Sigmoid colon (tissue), 6 donors: ENCODE measurements at regions not wholly inside any gene's neighbourhood (a gene's known extent, or its start where the extent isn't known, plus 50 kb on each side); places are given as distances from the start of the nearest gene placed in this dataset.

ENCODE experiments used
- DNase-seq: peaks from one replicate; pipeline ENCODE4 v3.0.0-alpha.2; 2019
- H3K27ac ChIP-seq, 4 donors: fragments of 200-600 bp; sonication (generic); one replicate each; pipeline ENCODE4 v1.5.1; 2016 to 2019; ENCODE audit warnings: mild to moderate bottlenecking in 1 of 4
- H3K27me3 ChIP-seq, 3 donors: fragments of 200-600 bp; sonication (generic); one replicate each; pipeline ENCODE4 v1.5.1; 2019; ENCODE audit warnings: mild to moderate bottlenecking in 1 of 3
- H3K36me3 ChIP-seq, 4 donors: fragments of 200-600 bp; sonication (generic); one replicate each; pipeline ENCODE4 v1.5.1; 2016 to 2019
- H3K4me1 ChIP-seq, 4 donors: fragments of 200-600 bp; sonication (generic); one replicate each; pipeline ENCODE4 v1.5.1; 2017 to 2019
- H3K4me3 ChIP-seq, 4 donors: fragments of 200-600 bp; sonication (generic); one replicate each; pipeline ENCODE4 v1.5.1; 2017 to 2019; ENCODE audit warnings: mild to moderate bottlenecking in 2 of 4, moderate library complexity in 1 of 4
- H3K9me3 ChIP-seq, 4 donors: fragments of 200-600 bp in 3 of 4; sonication (generic) in 3 of 4; one replicate each; pipeline versions ENCODE4 v1.5.1 to v1.6.1; 2013 to 2019
- CTCF ChIP-seq, 4 experiments: fragments of 450-650 bp in 3 of 4; fragments of 200-600 bp in 1 of 4; IDR thresholded peaks; one replicate each; pipeline ENCODE4 v1.5.1; 2016 to 2019; ENCODE audit warnings: antibody characterized with exemption in 4 of 4, mild to moderate bottlenecking in 3 of 4, moderate library complexity in 2 of 4
- EP300 ChIP-seq, 4 donors: sonication (generic); formaldehyde crosslinking; IDR thresholded peaks; one replicate each; pipeline ENCODE4 v1.6.1; 2017; ENCODE audit warnings: antibody characterized with exemption in 4 of 4
- POLR2A ChIP-seq, 2 donors: fragments of 450-650 bp; IDR thresholded peaks; one replicate each; pipeline ENCODE4 v1.6.1; 2016; ENCODE audit warnings: antibody characterized with exemption in 2 of 2, mild to moderate bottlenecking in 2 of 2, moderate library complexity in 2 of 2
- POLR2AphosphoS5 ChIP-seq, 4 donors: sonication (generic); formaldehyde crosslinking; IDR thresholded peaks; one replicate each; pipeline ENCODE4 v1.6.1; 2017; ENCODE audit warnings: antibody characterized with exemption in 4 of 4
- WGBS, 2 donors: extraction: QIAGEN DNeasy Blood & Tissue Kit; methylation state at CpG; one replicate each; pipeline ENCODE4 v1.1.7; 2013; 5-methylcytosine and 5-hydroxymethylcytosine counted together
- intact Hi-C: fragments of 100-400 bp; cut with DNase I; formaldehyde crosslinking; loops from one replicate; pipeline ENCODE4 v1.15.1; 2023
- donor health status: healthy with polysubstance abuse.
- donor health status: healthy.

DNA sequence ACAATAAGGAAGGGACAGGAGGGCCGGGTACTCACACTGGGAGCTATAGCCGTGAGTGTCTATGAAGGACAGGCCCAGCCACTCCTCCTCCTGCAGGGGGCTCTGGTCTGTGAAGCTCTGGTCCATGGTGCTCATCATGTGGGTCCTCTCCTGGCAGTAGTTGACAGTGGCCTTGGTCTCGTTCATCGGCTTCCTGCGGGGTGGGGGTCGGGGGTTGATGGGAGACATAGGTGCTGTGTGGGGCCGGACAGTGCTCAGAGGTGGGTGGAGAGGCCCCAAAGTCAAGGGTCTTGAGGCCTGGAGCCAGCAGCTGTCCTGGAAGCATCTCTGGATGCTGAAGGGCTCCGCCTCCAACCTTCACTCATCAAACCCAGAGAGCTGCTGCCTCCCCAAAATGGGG lies 260.4 kb downstream of the PTPRU start:
- no peaks in the 10 kb centered on the region for H3K4me1 ChIP-seq

DNA sequence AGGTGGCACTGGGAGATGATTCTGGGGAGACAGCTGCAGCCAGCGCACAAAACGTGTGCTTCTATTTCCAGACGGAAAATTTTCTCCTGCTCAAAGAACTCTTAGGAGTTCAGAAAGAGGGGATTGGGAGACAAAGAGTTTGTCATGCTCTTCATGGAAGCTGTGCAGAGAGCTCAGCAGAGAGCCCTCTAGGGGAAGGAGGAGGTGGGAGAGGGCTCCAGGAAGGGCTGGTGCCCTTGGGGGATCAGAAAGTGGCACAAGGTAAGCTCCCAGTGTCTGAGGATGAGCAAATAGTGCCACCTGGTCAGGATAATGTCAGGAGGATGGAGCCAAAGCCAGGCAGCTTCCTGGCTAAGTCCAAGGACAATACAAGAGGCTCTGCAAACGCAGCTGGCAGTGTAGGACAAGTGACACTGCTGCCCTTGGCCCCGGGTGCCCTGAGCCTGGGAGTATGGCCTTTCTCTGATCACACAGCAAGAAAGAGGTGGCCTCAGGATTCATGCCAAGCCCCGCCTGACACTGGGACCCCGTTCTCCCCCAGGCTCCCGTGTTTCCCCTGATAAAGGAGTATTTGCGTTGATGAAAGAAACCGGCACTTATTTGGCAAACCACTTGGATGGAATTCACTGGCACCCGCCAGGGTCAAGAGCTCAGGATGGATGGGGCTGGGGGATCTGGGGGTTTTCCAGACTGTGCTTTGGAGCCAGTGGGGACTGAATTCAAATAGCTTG lies 254.0 kb downstream of the PTPRU start:
- intact Hi-C loops, result no loop called here
- DNase-seq, result peak; percentile 33

More for the DNA sequence above, 260.4 kb downstream of the PTPRU start:
- TF ChIP-seq POLR2A (IDR thresholded peaks at IDR 0.05) (no peak), POLR2AphosphoS5 (IDR thresholded peaks at IDR 0.05) (no peak), EP300 (IDR thresholded peaks at IDR 0.05) (no peak), CTCF (IDR thresholded peaks at IDR 0.05) (no peak)
- H3K27me3 ChIP-seq, result peaks cover 0 to 9% (median 8%) of the 10 kb centered on the region in 3 donors
- no peaks in the 10 kb centered on the region for H3K36me3 ChIP-seq
- 88% methylated on average over 8 of the region's 8 CpGs for WGBS, 2 donors
- DNase-seq, result peak; percentile 54
- H3K9me3 ChIP-seq, result peaks cover 3 to 7% (median 7%) of the 10 kb centered on the region in 4 donors
- intact Hi-C loops, result no loop called here
- H3K27ac ChIP-seq, result no peak overlapping the region
- H3K4me3 ChIP-seq, result no peak overlapping the region

DNA sequence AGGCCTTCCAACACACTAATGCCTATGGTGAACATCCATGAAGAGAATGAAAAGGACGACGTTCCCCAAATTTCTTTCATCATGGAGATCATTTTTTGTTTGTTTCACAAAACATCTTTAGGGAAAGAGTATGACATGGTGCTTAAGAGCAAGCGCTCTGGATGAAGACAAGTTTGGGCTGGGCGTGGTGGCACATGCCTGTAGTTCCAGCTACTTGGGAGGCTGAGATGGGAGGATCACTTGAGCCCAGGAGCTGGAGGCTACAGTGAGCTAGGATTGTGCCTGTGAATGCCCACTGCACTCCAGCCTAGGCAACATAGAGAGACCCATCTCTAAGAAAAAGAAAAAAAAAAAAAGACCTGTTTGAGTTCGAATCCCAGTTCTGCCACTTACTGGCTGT lies 253.1 kb downstream of the PTPRU start:
- Histone ChIP-seq H3K27me3 (peaks cover 0 to 3% (median 0%) of the 10 kb centered on the region in 3 donors), H3K9me3 (no peaks in the 10 kb centered on the region), H3K36me3 (no peaks in the 10 kb centered on the region), H3K4me1 (no peaks in the 10 kb centered on the region), H3K27ac (no peak overlapping the region), H3K4me3 (no peak overlapping the region)
- intact Hi-C loops, result no loop called here
- 89 to 93% methylated on average over 5 of the region's 5 CpGs for WGBS, 2 donors
- DNase-seq, result peak; percentile 27
- TF ChIP-seq CTCF (IDR thresholded peaks at IDR 0.05) (no peak), EP300 (IDR thresholded peaks at IDR 0.05) (no peak), POLR2A (IDR thresholded peaks at IDR 0.05) (no peak), POLR2AphosphoS5 (IDR thresholded peaks at IDR 0.05) (no peak)

More for the DNA sequence above, 254.0 kb downstream of the PTPRU start:
- H3K27ac ChIP-seq, result no peak overlapping the region
- peaks cover 0 to 3% (median 0%) of the 10 kb centered on the region in 3 donors for H3K27me3 ChIP-seq
- no peaks in the 10 kb centered on the region for H3K36me3 ChIP-seq
- H3K4me3 ChIP-seq, result no peak overlapping the region
- TF ChIP-seq CTCF (IDR thresholded peaks at IDR 0.05) (no peak), POLR2A (IDR thresholded peaks at IDR 0.05) (no peak), POLR2AphosphoS5 (IDR thresholded peaks at IDR 0.05) (no peak), EP300 (IDR thresholded peaks at IDR 0.05) (no peak)
- no peaks in the 10 kb centered on the region for H3K4me1 ChIP-seq
- 66 to 72% methylated on average over 11 of the region's 11 CpGs for WGBS, 2 donors
- no peaks in the 10 kb centered on the region for H3K9me3 ChIP-seq

GRCh38 chr1:29488794-29489311 lies 252.5 kb downstream of the PTPRU start:
- Histone ChIP-seq H3K36me3 (no peaks in the 10 kb centered on the region), H3K4me1 (no peaks in the 10 kb centered on the region), H3K9me3 (no peaks in the 10 kb centered on the region), H3K27ac (no peak overlapping the region), H3K27me3 (peaks cover 0 to 3% (median 0%) of the 10 kb centered on the region in 3 donors), H3K4me3 (no peak overlapping the region)
- intact Hi-C loops, result no loop called here
- 71 to 82% methylated on average over 11 of the region's 11 CpGs for WGBS, 2 donors
- DNase-seq, result peak; percentile 39
- TF ChIP-seq POLR2AphosphoS5 (IDR thresholded peaks at IDR 0.05), result no peak
- TF ChIP-seq POLR2A (IDR thresholded peaks at IDR 0.05), result no peak
- TF ChIP-seq EP300 (IDR thresholded peaks at IDR 0.05), result no peak
- no peak for TF ChIP-seq CTCF (IDR thresholded peaks at IDR 0.05)
